Cardiac fibroblast (primary cell): ENCODE measurements at regions not wholly inside any gene's neighbourhood (a gene's known extent, or its start where the extent isn't known, plus 50 kb on each side); places are given as distances from the start of the nearest gene placed in this dataset.
A peak's percentile ranks its signal among the peaks of the same experiment; 100 is the strongest.

Experiments
- DNase-seq, 2 donors: peaks; one replicate each; pipeline versions ENCODE4 v3.0.0 to v3.0.0-alpha.2; 2010; ENCODE audit warnings: low read depth in 2 of 2
- H3K4me3 ChIP-seq, 2 donors: replicated peaks in 1 of 2; 1 replicate in 1 of 2; 2 replicates in 1 of 2; pipeline ENCODE4 v1.5.1; 2011; ENCODE audit warnings: low read depth in 2 of 2, low read length in 2 of 2, mild to moderate bottlenecking in 2 of 2, moderate library complexity in 1 of 2
- CTCF ChIP-seq: IDR thresholded peaks from one replicate; pipeline ENCODE4 v1.5.1; 2011; ENCODE audit warnings: low read depth, mild to moderate bottlenecking, low read length, inconsistent platforms

DNA sequence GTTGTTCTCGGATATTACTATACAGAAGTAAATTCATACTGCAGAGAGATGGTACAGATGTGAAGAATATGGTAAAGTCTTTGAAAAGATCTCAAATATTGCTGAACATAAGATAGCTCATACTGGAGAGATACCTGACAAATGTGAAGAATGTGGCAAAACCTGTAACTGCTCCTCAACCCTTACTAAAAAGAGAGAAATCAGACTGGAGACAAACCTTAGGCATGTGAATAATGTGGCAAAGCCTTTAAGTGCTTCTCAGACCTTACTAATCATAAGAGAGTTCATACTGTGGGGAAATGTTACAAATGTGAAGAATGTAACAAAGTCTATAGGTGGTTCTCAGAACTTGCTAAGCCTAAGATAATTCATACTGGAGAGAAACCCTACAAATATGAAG, 986.0 kb upstream of the TSPY4 start:
- H3K4me3 ChIP-seq = no peak overlapping the region
- no peak for DNase-seq
- TF ChIP-seq CTCF = no peak

GRCh38 chrY:8352201-8352600, 985.1 kb upstream of the TSPY4 start:
- no peak for DNase-seq
- no peak for TF ChIP-seq CTCF

DNA sequence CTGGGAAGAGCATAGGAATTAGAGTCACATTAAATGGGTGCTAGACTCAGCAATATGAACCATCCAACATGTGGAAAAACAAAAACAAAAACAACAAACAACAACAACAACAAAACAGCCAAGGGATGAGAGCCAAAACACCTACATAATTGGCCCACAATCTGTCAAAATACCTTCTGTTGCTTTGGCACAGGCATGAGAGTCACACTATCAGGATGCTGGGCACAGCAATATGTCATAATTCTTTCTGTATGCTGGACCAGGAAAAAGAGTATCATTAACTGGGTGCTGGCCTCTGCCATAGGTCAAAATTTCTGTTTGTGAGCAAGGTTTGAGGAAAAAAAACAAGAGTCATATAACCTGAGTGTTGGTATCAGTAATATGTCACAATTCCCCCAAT, 979.1 kb upstream of the TSPY4 start:
- DNase-seq = no peak
- H3K4me3 ChIP-seq = no peak overlapping the region
- no peak for TF ChIP-seq CTCF

More at GRCh38 chrY:8352201-8352600, 985.1 kb upstream of the TSPY4 start:
- no peak overlapping the region for H3K4me3 ChIP-seq

- H3K4me3 ChIP-seq = no peak overlapping the region
- no peak for TF ChIP-seq CTCF
- DNase-seq = no peak
Observed at GRCh38 chrY:8361715-8362114, 975.5 kb upstream of the TSPY4 start.

GRCh38 chrY:8377491-8377890, 959.8 kb upstream of the TSPY4 start:
- H3K4me3 ChIP-seq = no peak overlapping the region
- TF ChIP-seq CTCF = no peak
- no peak for DNase-seq

DNA sequence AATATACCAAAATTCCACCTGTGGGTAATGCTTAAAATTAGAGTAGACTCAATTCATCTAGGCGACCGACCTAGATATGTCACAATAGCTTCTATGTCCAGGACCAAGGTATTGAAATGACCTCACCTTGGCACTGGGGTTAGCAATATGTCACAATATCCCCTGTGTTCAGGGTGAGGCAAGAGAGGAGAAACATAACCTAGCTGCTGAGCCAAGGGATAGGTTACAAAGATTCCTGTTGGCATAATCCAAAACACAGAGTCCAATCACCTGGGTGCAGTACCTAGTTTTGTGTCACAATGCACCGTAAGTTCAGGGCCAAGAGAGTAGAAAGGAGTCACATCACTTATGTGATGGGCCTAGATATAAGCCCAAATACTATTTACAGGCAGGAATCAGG, 957.5 kb upstream of the TSPY4 start:
- TF ChIP-seq CTCF = no peak
- DNase-seq = no peak
- H3K4me3 ChIP-seq = no peak overlapping the region

DNA sequence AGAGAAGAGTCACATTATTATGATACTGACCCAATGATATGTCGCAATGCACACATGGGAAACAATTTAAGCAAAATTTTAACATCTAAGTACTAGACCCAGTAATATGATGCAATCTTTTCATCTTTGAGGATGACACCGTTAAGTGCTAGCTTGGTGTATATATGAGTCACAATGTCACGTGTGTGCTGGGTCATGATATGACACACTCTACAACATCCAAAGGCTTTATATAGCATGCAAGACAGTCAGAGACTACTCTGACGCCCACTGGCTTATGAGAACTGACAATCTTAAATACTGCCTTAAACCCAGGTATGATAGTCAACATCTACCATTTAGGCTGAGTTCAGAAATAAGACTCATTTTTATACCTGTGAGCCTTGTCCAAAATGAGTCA, 955.8 kb upstream of the TSPY4 start:
- DNase-seq = peak in 1 of 2 donors; percentile 2
- H3K4me3 ChIP-seq = no peak overlapping the region
- no peak for TF ChIP-seq CTCF
